Panc1 (cell line): ENCODE measurements at regions not wholly inside any gene's neighbourhood (a gene's known extent, or its start where the extent isn't known, plus 50 kb on each side); places are given as distances from the start of the nearest gene placed in this dataset.
"Not testable (repeated sequence)": the region's sequence is repeated elsewhere in the genome, so short reads cannot be mapped to it uniquely, and the experiment has no call there.

Experiments
- ATAC-seq: fragments of 200-7000 bp; cut with Tn5 transposase; 2 replicates; pipeline ENCODE4 v1.9.1; 2020; ENCODE audit warnings: mild to moderate bottlenecking, moderate library complexity
- BruUV-seq: library from RNA; stranded (reverse); fragments of 400-500 nt; replicated peaks from 2 replicates; lab custom pipeline; 2021; lab: Mats Ljungman, UMichigan
- CTCF ChIA-PET: fragments of 300-600 bp; sonication (Branson Sonifier 250); formaldehyde crosslinking; loops from one replicate; lab custom pipeline; 2022; ENCODE audit warnings: antibody characterized with exemption; lab: Charles Lee
- POLR2A ChIA-PET: fragments of 300-600 bp; sonication (Branson Sonifier 250); formaldehyde crosslinking; loops from one replicate; lab custom pipeline; 2022; ENCODE audit warnings: antibody characterized with exemption; lab: Charles Lee
- DNase-seq: peaks from one replicate; pipeline ENCODE4 v3.0.0-alpha.2; 2010; ENCODE audit warnings: low read depth, low spot score
- H3K27ac ChIP-seq: 2 replicates; pipeline ENCODE4 v1.5.1; 2011; ENCODE audit warnings: mild to moderate bottlenecking, low read length, inconsistent platforms
- H3K27me3 ChIP-seq: fragments of 200-500 bp; sonication (Bioruptor generic); 2 replicates; pipeline ENCODE4 v1.6.0; 2014; ENCODE audit warnings: low read length, inconsistent platforms; ENCODE audit not compliant: control insufficient read depth, insufficient read depth
- H3K36me3 ChIP-seq: fragments of 200-500 bp; sonication (Bioruptor generic); 2 replicates; pipeline ENCODE4 v1.5.1; 2014; ENCODE audit warnings: inconsistent platforms, mild to moderate bottlenecking, low read length, moderate library complexity; ENCODE audit not compliant: control insufficient read depth, insufficient read depth
- H3K4me1 ChIP-seq: 2 replicates; pipeline ENCODE4 v1.5.1; 2011; ENCODE audit warnings: inconsistent platforms, mild to moderate bottlenecking, low read length, moderate library complexity; ENCODE audit not compliant: control insufficient read depth, insufficient read depth
- H3K4me3 ChIP-seq, 2 experiments: 2 replicates each; pipeline ENCODE4 v1.5.1; 2011 to 2012; ENCODE audit warnings: low read depth in 2 of 2, low read length in 2 of 2, mild to moderate bottlenecking in 2 of 2, inconsistent platforms in 1 of 2, moderate library complexity in 1 of 2
- H3K9me3 ChIP-seq: fragments of 200-500 bp; sonication (Bioruptor generic); 2 replicates; pipeline ENCODE4 v1.5.1; 2014; ENCODE audit warnings: low read depth, mild to moderate bottlenecking, inconsistent platforms, low read length, moderate library complexity; ENCODE audit not compliant: control insufficient read depth, insufficient read depth
- POLR2AphosphoS5 ChIP-seq: IDR thresholded peaks from 2 replicates; pipeline ENCODE4 v1.6.1; 2012; ENCODE audit warnings: mild to moderate bottlenecking, low read depth, low read length, moderate library complexity
- SIN3A ChIP-seq: IDR thresholded peaks from 2 replicates; pipeline ENCODE4 v1.6.1; 2012; ENCODE audit warnings: low read depth, mild to moderate bottlenecking, low read length, moderate library complexity, borderline replicate concordance; ENCODE audit not compliant: insufficient read depth
- TCF7L2 ChIP-seq: IDR thresholded peaks from 2 replicates; pipeline ENCODE4 v1.6.1; 2011; ENCODE audit warnings: mild to moderate bottlenecking, low read depth, low read length, inconsistent platforms
- in situ Hi-C: cut with HindIII; loops from 2 replicates; pipeline ENCODE4 v1.10.0; 2016; ENCODE audit warnings: low sequenced_read_pairs, low pct_unique_long_range_greater_than_20kb
- intact Hi-C: fragments of 100-400 bp; cut with micrococcal nuclease; formaldehyde crosslinking; loops from one replicate; pipeline ENCODE4 v1.10.0; 2022; ENCODE audit not compliant: unreplicated experiment
- TF ChIP-seq, protein P1 (sequence below): fragments of 450-650 bp; IDR thresholded peaks from 2 replicates; pipeline ENCODE4 v1.5.1; 2017; ENCODE audit warnings: mild to moderate bottlenecking
- TF ChIP-seq, protein P2 (sequence below), 2 experiments: IDR thresholded peaks; 2 replicates each; pipeline ENCODE4 v1.6.1; 2011 to 2012; ENCODE audit warnings: low read depth in 2 of 2, control low read depth in 1 of 2, low read length in 1 of 2, mild to moderate bottlenecking in 1 of 2, moderate library complexity in 1 of 2; ENCODE audit not compliant: insufficient read depth in 1 of 2

DNA sequence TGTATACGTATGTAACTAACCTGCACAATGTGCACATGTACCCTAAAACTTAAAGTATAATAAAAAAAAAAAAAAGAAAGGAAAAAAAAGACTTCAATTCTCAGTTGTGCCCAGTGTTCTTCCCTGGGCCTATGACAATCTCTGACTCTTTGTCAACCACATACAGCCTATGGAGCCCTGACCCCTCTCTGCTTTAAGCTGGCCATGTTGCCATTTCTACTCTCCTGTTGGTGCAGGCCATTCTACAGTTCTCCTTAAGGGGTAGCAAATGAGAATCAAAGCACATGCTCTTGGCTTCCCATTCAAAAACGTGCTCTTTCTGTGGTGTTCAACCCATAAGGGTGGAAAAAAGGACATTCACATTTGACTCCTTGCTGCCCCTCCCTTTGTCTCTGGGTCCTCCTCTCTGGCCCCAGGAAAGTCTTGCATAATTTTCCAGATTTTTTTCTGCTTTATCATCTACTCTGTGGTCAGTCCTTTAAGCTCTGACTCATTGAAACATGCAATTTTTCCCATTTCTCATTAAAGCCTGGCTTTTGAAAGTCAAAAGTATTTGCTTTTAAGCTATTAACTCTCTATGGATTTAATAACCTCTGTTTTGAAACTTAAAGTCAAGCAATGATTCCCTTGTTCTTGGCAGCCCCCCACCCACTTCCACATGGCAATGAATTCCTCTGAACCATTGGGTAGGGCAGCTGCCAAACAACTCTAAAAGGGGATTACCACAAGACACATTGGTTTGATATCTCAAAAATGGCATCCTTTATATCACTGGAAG lies 208.6 kb upstream of the MCHR2 start:
- ATAC-seq (no peak), DNase-seq (no peak)
- Histone ChIP-seq H3K4me1 (no peaks in the 10 kb centered on the region), H3K27me3 (no peaks in the 10 kb centered on the region), H3K36me3 (no peaks in the 10 kb centered on the region), H3K9me3 (no peaks in the 10 kb centered on the region), H3K27ac (no peak overlapping the region), H3K4me3 (no peak overlapping the region)
- BruUV-seq = no TSS peak
- POLR2A ChIA-PET = no interaction called here
- CTCF ChIA-PET = no interaction called here
- TF ChIP-seq, protein P1, sequence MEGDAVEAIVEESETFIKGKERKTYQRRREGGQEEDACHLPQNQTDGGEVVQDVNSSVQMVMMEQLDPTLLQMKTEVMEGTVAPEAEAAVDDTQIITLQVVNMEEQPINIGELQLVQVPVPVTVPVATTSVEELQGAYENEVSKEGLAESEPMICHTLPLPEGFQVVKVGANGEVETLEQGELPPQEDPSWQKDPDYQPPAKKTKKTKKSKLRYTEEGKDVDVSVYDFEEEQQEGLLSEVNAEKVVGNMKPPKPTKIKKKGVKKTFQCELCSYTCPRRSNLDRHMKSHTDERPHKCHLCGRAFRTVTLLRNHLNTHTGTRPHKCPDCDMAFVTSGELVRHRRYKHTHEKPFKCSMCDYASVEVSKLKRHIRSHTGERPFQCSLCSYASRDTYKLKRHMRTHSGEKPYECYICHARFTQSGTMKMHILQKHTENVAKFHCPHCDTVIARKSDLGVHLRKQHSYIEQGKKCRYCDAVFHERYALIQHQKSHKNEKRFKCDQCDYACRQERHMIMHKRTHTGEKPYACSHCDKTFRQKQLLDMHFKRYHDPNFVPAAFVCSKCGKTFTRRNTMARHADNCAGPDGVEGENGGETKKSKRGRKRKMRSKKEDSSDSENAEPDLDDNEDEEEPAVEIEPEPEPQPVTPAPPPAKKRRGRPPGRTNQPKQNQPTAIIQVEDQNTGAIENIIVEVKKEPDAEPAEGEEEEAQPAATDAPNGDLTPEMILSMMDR = no peak
- TF ChIP-seq POLR2AphosphoS5 (no peak), TCF7L2 (no peak), SIN3A (no peak)
- TF ChIP-seq, protein P2, sequence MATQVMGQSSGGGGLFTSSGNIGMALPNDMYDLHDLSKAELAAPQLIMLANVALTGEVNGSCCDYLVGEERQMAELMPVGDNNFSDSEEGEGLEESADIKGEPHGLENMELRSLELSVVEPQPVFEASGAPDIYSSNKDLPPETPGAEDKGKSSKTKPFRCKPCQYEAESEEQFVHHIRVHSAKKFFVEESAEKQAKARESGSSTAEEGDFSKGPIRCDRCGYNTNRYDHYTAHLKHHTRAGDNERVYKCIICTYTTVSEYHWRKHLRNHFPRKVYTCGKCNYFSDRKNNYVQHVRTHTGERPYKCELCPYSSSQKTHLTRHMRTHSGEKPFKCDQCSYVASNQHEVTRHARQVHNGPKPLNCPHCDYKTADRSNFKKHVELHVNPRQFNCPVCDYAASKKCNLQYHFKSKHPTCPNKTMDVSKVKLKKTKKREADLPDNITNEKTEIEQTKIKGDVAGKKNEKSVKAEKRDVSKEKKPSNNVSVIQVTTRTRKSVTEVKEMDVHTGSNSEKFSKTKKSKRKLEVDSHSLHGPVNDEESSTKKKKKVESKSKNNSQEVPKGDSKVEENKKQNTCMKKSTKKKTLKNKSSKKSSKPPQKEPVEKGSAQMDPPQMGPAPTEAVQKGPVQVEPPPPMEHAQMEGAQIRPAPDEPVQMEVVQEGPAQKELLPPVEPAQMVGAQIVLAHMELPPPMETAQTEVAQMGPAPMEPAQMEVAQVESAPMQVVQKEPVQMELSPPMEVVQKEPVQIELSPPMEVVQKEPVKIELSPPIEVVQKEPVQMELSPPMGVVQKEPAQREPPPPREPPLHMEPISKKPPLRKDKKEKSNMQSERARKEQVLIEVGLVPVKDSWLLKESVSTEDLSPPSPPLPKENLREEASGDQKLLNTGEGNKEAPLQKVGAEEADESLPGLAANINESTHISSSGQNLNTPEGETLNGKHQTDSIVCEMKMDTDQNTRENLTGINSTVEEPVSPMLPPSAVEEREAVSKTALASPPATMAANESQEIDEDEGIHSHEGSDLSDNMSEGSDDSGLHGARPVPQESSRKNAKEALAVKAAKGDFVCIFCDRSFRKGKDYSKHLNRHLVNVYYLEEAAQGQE (IDR thresholded peaks at IDR 0.05; ENCODE audit: insufficient read depth in 1 of 2, low read depth in 2 of 2, low read length in 1 of 2) = no peak
- in situ Hi-C loops = no loop called here
- intact Hi-C loops = no loop called here

GRCh38 chr6:100196214-100196982 lies 202.4 kb upstream of the MCHR2 start:
- H3K4me3 ChIP-seq, H3K27me3 ChIP-seq, H3K36me3 ChIP-seq, H3K27ac ChIP-seq, ATAC-seq, H3K9me3 ChIP-seq, BruUV-seq, CTCF ChIA-PET, H3K4me1 ChIP-seq, in situ Hi-C loops, intact Hi-C loops, POLR2A ChIA-PET, DNase-seq: not testable (repeated sequence)

GRCh38 chr6:100195244-100195643 lies 201.2 kb upstream of the MCHR2 start:
- POLR2A ChIA-PET, H3K9me3 ChIP-seq, H3K36me3 ChIP-seq, CTCF ChIA-PET, H3K4me3 ChIP-seq, ATAC-seq, DNase-seq, H3K4me1 ChIP-seq, intact Hi-C loops, H3K27ac ChIP-seq, in situ Hi-C loops, BruUV-seq, H3K27me3 ChIP-seq: not testable (repeated sequence)
